Erythroblast (primary cell): ENCODE measurements at regions not wholly inside any gene's neighbourhood (a gene's known extent, or its start where the extent isn't known, plus 50 kb on each side); places are given as distances from the start of the nearest gene placed in this dataset.

Experiments
- GATA1 ChIP-seq: IDR thresholded peaks from 2 replicates; pipeline ENCODE4 v1.6.1; 2011; ENCODE audit warnings: low read depth, mild to moderate bottlenecking, control low read depth, low read length, moderate library complexity
- POLR2A ChIP-seq: IDR thresholded peaks from 2 replicates; pipeline ENCODE4 v1.6.1; 2011; ENCODE audit warnings: mild to moderate bottlenecking, low read length

DNA sequence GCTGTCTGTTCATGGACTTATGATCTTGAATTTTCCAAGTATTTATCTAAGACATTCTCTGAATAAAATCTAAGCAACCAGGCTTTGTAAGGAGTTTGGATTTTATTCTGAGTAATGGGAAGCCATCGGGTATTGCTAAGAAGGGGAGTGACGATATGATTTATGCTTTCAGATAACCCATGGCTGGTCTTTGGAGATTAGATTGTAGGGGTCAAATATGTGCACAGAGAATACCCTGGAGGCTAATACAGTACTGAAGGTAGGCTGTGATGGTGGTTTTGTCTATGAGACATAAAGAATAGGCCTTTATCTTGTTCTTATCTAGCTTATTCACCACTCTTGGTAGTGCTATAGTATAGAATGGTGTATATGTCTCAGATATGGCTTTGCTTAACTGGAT lies 60.0 kb upstream of the C5orf46 start:
- TF ChIP-seq POLR2A (no peak), GATA1 (no peak)
